ENCODE measurements at regions not wholly inside any gene's neighbourhood (a gene's known extent, or its start where the extent isn't known, plus 50 kb on each side); places are given as distances from the start of the nearest gene placed in this dataset.

DNA sequence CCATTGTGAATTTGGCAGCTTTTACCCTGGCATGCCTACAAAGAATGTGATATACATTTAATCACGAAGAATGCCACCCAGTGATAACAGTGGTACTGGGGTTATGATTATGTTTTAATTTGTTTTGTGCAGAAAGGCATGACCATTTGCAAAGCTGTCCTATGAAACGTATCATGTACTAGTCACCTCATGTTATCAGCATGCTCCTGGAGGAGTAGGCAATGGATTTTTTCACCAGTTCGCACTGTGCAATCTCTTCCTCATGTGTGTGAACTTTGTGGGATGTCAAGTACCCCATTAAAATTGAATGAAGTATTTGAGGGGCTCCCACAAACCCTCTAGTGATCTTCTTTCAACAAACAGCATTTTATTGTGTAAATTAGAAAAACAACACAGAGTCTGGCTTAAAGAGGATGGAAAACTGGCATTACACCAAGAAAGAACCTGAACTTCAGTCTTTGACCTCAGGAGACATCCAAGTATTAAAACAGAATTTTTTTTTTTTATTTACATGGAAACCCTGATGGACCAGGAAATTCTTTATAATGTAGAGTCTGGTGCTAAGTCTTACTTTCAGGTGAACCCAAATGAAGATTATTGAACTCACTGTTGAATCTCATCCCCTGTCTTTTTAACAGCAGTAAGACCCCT, 200.6 kb upstream of the PGRMC2 start:
- DNase-seq = no peak
- H3K4me3 ChIP-seq (ENCODE audit: low read depth, low read length) = no peak overlapping the region
- no peaks in the 10 kb centered on the region for H3K9me3 ChIP-seq
- no peaks in the 10 kb centered on the region for H3K27me3 ChIP-seq
- H3K36me3 ChIP-seq = no peaks in the 10 kb centered on the region
- H3K4me1 ChIP-seq = no peaks in the 10 kb centered on the region
- TF ChIP-seq, protein P1, sequence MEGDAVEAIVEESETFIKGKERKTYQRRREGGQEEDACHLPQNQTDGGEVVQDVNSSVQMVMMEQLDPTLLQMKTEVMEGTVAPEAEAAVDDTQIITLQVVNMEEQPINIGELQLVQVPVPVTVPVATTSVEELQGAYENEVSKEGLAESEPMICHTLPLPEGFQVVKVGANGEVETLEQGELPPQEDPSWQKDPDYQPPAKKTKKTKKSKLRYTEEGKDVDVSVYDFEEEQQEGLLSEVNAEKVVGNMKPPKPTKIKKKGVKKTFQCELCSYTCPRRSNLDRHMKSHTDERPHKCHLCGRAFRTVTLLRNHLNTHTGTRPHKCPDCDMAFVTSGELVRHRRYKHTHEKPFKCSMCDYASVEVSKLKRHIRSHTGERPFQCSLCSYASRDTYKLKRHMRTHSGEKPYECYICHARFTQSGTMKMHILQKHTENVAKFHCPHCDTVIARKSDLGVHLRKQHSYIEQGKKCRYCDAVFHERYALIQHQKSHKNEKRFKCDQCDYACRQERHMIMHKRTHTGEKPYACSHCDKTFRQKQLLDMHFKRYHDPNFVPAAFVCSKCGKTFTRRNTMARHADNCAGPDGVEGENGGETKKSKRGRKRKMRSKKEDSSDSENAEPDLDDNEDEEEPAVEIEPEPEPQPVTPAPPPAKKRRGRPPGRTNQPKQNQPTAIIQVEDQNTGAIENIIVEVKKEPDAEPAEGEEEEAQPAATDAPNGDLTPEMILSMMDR (IDR thresholded peaks at IDR 0.05; ENCODE audit: low read depth, low read length) = no peak

DNA sequence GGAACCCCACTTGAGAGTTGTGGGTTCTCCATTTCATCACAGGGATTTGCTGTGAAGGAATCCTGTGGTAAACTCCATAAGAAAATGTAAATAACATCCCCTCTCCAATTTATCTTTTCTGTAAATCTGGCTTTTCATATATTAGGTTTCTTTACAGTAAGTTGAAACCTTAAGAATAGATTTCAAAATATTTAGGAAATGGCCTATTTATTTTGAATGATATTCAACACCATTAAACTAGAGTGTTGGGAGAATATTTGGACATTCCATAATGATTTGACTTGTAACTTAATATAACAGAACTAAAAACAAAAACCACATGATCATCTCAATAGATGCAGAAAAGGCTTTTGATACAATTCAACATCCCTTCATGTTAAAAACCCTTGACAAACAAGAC, 197.3 kb upstream of the PGRMC2 start:
- H3K9me3 ChIP-seq = no peaks in the 10 kb centered on the region
- DNase-seq = no peak
- TF ChIP-seq, protein P1 (IDR thresholded peaks at IDR 0.05; ENCODE audit: low read depth, low read length) = no peak
- no peaks in the 10 kb centered on the region for H3K4me1 ChIP-seq
- no peaks in the 10 kb centered on the region for H3K36me3 ChIP-seq
- H3K4me3 ChIP-seq (ENCODE audit: low read depth, low read length) = no peak overlapping the region
- H3K27me3 ChIP-seq = no peaks in the 10 kb centered on the region

DNA sequence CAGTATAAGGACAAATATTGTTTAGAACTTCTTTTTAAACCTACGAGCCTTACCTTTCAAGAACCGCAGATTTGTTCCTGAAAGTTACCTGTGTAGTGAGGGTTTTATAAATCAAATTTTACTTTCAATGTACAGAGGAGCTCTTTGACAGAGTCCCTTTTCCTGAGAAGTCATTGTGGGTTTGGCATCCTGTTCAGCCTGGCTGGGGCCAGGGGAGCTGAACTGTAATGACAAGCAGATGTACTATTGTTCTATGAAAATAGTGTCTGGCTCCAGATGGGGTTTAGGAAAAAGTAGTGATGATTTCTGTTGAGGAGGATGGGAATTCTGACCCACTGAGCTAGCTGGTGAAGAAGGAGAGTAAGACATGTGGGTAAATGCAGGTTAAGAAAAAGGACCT, 196.2 kb upstream of the PGRMC2 start:
- no peak for DNase-seq
- Histone ChIP-seq H3K36me3 (no peaks in the 10 kb centered on the region), H3K4me3 (ENCODE audit: low read depth, low read length) (no peak overlapping the region), H3K9me3 (no peaks in the 10 kb centered on the region), H3K27me3 (no peaks in the 10 kb centered on the region), H3K4me1 (no peaks in the 10 kb centered on the region)
- TF ChIP-seq, protein P1 (IDR thresholded peaks at IDR 0.05; ENCODE audit: low read depth, low read length) = no peak

DNA sequence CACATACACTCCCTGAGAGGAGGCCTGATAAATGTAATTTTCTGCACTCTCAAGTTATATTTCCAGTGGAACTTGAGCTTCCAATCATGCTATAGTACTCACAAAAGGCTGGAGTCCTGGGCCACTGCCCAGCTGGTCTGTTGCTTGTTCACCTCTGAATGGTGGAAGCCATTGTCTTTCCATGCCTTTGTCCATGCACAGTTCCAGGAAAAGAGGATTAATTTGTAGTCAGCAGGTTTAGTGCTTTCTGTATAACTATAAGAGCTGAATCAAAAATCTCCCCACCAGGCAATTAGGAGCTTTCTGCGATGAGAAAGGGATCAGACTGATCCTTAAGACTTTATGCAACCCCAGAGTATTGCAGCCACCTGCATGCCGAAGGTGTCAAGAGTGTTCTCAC, 195.4 kb upstream of the PGRMC2 start:
- Histone ChIP-seq H3K9me3 (no peaks in the 10 kb centered on the region), H3K36me3 (no peaks in the 10 kb centered on the region), H3K4me1 (no peaks in the 10 kb centered on the region), H3K4me3 (ENCODE audit: low read depth, low read length) (no peak overlapping the region), H3K27me3 (no peaks in the 10 kb centered on the region)
- DNase-seq = no peak
- TF ChIP-seq, protein P1 (IDR thresholded peaks at IDR 0.05; ENCODE audit: low read depth, low read length) = no peak

DNA sequence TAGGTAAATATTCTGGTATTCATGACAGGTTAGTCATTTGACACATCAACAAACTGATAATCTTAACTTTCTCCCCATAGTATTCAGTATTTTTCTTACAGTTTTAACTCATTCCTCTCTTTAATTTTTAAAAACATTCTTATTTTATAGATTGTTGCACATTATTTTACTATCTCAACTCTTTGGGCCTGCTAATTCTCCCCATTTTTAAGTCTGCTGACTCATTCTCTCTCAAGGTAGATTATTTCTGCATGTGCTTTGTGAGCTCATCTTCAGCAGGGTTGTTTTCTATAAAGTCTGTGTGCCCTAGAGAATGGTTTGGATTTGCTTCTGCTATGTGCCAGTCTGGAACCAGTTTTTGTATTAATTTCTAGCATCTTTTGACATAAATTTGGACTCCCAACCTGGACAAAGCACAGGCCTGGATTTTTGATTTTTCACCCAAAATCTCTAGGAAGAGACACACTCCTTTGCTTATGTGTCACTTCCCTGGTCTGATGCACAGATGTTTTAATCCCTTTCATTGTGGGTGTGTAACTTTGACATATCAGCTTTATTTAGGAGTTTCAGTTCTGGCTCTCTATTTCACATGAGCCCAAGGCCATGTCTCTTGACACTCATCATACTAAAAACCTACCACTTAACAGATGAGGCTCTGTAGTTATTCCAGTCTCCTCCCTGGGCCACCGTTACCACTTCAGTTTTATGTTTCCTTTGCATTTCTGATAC, 194.3 kb upstream of the PGRMC2 start:
- Histone ChIP-seq H3K4me3 (ENCODE audit: low read depth, low read length) (no peak overlapping the region), H3K4me1 (no peaks in the 10 kb centered on the region), H3K9me3 (no peaks in the 10 kb centered on the region), H3K27me3 (no peaks in the 10 kb centered on the region), H3K36me3 (no peaks in the 10 kb centered on the region)
- TF ChIP-seq, protein P1 (IDR thresholded peaks at IDR 0.05; ENCODE audit: low read depth, low read length) = no peak
- DNase-seq = no peak

DNA sequence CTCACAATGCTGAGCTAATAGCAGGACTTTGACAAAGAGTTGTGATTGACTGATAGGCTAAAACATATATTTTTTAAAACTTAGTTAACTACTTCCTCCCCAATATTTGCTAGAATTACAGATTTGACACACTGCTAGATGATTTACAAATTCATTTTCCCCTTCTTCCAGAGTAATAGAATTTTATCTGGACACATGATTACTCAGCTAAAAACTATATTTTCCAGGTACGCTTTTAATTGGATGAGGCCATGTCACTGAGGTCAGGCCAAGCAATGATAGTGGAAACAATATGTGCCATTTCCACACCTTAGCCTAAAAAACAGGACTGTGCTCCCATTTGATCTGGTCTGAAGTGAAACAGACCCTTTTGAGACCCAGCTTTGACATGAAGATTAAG, 193.3 kb upstream of the PGRMC2 start:
- H3K4me1 ChIP-seq = no peaks in the 10 kb centered on the region
- no peak for DNase-seq
- no peaks in the 10 kb centered on the region for H3K27me3 ChIP-seq
- no peaks in the 10 kb centered on the region for H3K9me3 ChIP-seq
- no peaks in the 10 kb centered on the region for H3K36me3 ChIP-seq
- no peak overlapping the region for H3K4me3 ChIP-seq (ENCODE audit: low read depth, low read length)
- TF ChIP-seq, protein P1 (IDR thresholded peaks at IDR 0.05; ENCODE audit: low read depth, low read length) = no peak

Measured in BE2C (cell line).